K562 (cell line): ENCODE measurements at regions not wholly inside any gene's neighbourhood (a gene's known extent, or its start where the extent isn't known, plus 50 kb on each side); places are given as distances from the start of the nearest gene placed in this dataset.

Experiments
- ATAC-seq: fragments of 200-7000 bp; cut with Tn5 transposase; 3 replicates; pipeline ENCODE4 v1.9.1; 2020; ENCODE audit warnings: moderate library complexity
- BruUV-seq: library from RNA; stranded (reverse); fragments of 400-500 nt; replicated peaks from 2 replicates; lab custom pipeline; 2021; lab: Mats Ljungman, UMichigan
- CTCF ChIA-PET: fragments of 300-600 bp; formaldehyde crosslinking; extraction: SDS; loops from one replicate; lab custom pipeline; 2021; ENCODE audit warnings: low intra/inter-chr PET ratio; lab: Yijun Ruan, JAX
- POLR2A ChIA-PET: fragments of 300-600, 350-650 bp; sonication (Branson Sonifier 250); formaldehyde crosslinking; extraction: SDS; loops from one replicate; lab custom pipeline; 2021; ENCODE audit warnings: antibody characterized with exemption, inconsistent platforms; lab: Yijun Ruan, JAX
- DNase-seq, 4 experiments: peaks; one replicate each; pipeline versions ENCODE4 v3.0.0 to v3.0.0-alpha.2; 2011 to 2018; ENCODE audit warnings: low spot score in 3 of 4, mixed read lengths in 3 of 4; ENCODE audit errors: extremely low read depth in 1 of 4
- FAIRE-seq: peaks from 2 replicates; lab custom pipeline; 2011; peaks lifted over from hg19 to GRCh38; lab: Jason Lieb, UNC
- H2AFZ ChIP-seq: 2 replicates; pipeline ENCODE4 v1.6.0; 2011; ENCODE audit warnings: low read depth, low read length, control low read depth, inconsistent platforms
- H3K27ac ChIP-seq: fragments of 200-600 bp; 3 replicates; pipeline ENCODE4 v1.8.0; 2011; ENCODE audit warnings: low read depth, mild to moderate bottlenecking, control low read depth, inconsistent platforms, low read length, moderate library complexity, mixed read lengths; ENCODE audit errors: extremely low read depth
- H3K27me3 ChIP-seq, 2 experiments: fragments of 300-600 bp in 1 of 2; 2 replicates in 1 of 2; 3 replicates in 1 of 2; pipeline versions ENCODE4 v1.6.0 to v1.8.0; 2011; ENCODE audit warnings: inconsistent platforms in 2 of 2, low read length in 2 of 2, mild to moderate bottlenecking in 1 of 2, mixed read lengths in 1 of 2, moderate library complexity in 1 of 2; ENCODE audit not compliant: control insufficient read depth in 2 of 2, insufficient read depth in 2 of 2
- H3K36me3 ChIP-seq: fragments of 300-600 bp; 3 replicates; pipeline ENCODE4 v1.8.0; 2011; ENCODE audit warnings: mild to moderate bottlenecking, low read length, inconsistent platforms; ENCODE audit not compliant: control insufficient read depth, insufficient read depth
- H3K4me1 ChIP-seq, 2 experiments: fragments of 200-600 bp in 1 of 2; replicated peaks in 1 of 2; 2 replicates in 1 of 2; 3 replicates in 1 of 2; pipeline versions ENCODE4 v1.5.1 to v1.8.0; 2011; ENCODE audit warnings: inconsistent platforms in 2 of 2, low read length in 2 of 2, mild to moderate bottlenecking in 1 of 2, mixed read lengths in 1 of 2, moderate library complexity in 1 of 2; ENCODE audit not compliant: control insufficient read depth in 2 of 2, insufficient read depth in 2 of 2
- H3K4me2 ChIP-seq: 2 replicates; pipeline ENCODE4 v1.6.1; 2011; ENCODE audit warnings: low read length, control low read depth, inconsistent platforms, mixed read lengths; ENCODE audit not compliant: insufficient read depth
- H3K4me3 ChIP-seq: fragments of 200-600 bp; sonication (generic), shearing (Covaris generic); 2 replicates; pipeline ENCODE4 v1.5.1; 2016; ENCODE audit warnings: control low read depth, inconsistent platforms
- H3K79me2 ChIP-seq: fragments of 200-600 bp; 3 replicates; pipeline ENCODE4 v1.8.0; 2011; ENCODE audit warnings: low read length, inconsistent platforms; ENCODE audit not compliant: control insufficient read depth, insufficient read depth
- H3K9ac ChIP-seq, 2 experiments: 2 replicates each; pipeline versions ENCODE4 v1.6.0 to v1.6.1; 2011; ENCODE audit warnings: low read depth in 2 of 2, low read length in 2 of 2, control low read depth in 1 of 2, inconsistent platforms in 1 of 2, mild to moderate bottlenecking in 1 of 2, mixed read lengths in 1 of 2; ENCODE audit not compliant: insufficient read depth in 1 of 2
- H3K9me1 ChIP-seq: one replicate; pipeline ENCODE4 v1.6.0; 2011; ENCODE audit warnings: inconsistent platforms, mild to moderate bottlenecking, low read length, moderate library complexity; ENCODE audit not compliant: control insufficient read depth, insufficient read depth
- H3K9me3 ChIP-seq: replicated peaks from 2 replicates; pipeline ENCODE4 v1.5.1; 2011; ENCODE audit warnings: low read depth, low read length, inconsistent platforms; ENCODE audit not compliant: control insufficient read depth, insufficient read depth
- H4K20me1 ChIP-seq: replicated peaks from 2 replicates; pipeline ENCODE4 v1.6.1; 2011; ENCODE audit warnings: low read length, inconsistent platforms, mixed read lengths; ENCODE audit not compliant: control insufficient read depth, insufficient read depth
- ARID4B ChIP-seq: sonication (generic); formaldehyde crosslinking; IDR thresholded peaks from 2 replicates; pipeline ENCODE4 v1.8.0; 2022; ENCODE audit warnings: mild to moderate bottlenecking, missing genetic modification reagents
- CBX5 ChIP-seq: IDR thresholded peaks from 2 replicates; pipeline ENCODE4 v1.6.1; 2014; ENCODE audit warnings: low read depth, borderline replicate concordance
- DIDO1 ChIP-seq: fragments of 450-650 bp; IDR thresholded peaks from 2 replicates; pipeline ENCODE4 v1.6.1; 2016; ENCODE audit warnings: low read depth, missing biosample characterization, missing genetic modification characterization
- EZH2 ChIP-seq: IDR thresholded peaks from 2 replicates; pipeline ENCODE4 v1.6.1; 2012; ENCODE audit warnings: low read depth, mild to moderate bottlenecking, inconsistent platforms, low read length, borderline replicate concordance
- IRF2 ChIP-seq: sonication (generic); formaldehyde crosslinking; IDR thresholded peaks from 2 replicates; pipeline ENCODE4 v1.8.1; 2022; ENCODE audit warnings: mild to moderate bottlenecking, missing genetic modification reagents
- IRF9 ChIP-seq: fragments of 450-650 bp; IDR thresholded peaks from 2 replicates; pipeline ENCODE4 v1.6.1; 2016; ENCODE audit warnings: missing biosample characterization, missing genetic modification characterization
- LCOR ChIP-seq: sonication (generic); formaldehyde crosslinking; IDR thresholded peaks from 2 replicates; pipeline ENCODE4 v1.8.0; 2022; ENCODE audit warnings: mild to moderate bottlenecking, missing genetic modification reagents
- MAZ ChIP-seq, 2 experiments: fragments of 450-650 bp in 1 of 2; sonication (generic) in 1 of 2; formaldehyde crosslinking; IDR thresholded peaks in 1 of 2; conservative IDR thresholded peaks in 1 of 2; 2 replicates each; pipeline versions ENCODE4 v1.4.0 to v1.5.0; 2020; ENCODE audit warnings: mild to moderate bottlenecking in 1 of 2, missing genetic modification reagents in 1 of 2
- MED1 ChIP-seq: sonication (generic); formaldehyde crosslinking; IDR thresholded peaks from 2 replicates; pipeline ENCODE4 v1.8.1; 2023; ENCODE audit warnings: missing genetic modification reagents, borderline replicate concordance
- NR3C1 ChIP-seq: sonication (generic); formaldehyde crosslinking; IDR thresholded peaks from 2 replicates; pipeline ENCODE4 v1.8.1; 2022; ENCODE audit warnings: missing genetic modification reagents
- PRPF4 ChIP-seq: fragments of 200-400 bp; formaldehyde crosslinking; IDR thresholded peaks from one replicate; pipeline ENCODE4 v1.6.1; 2017; ENCODE audit warnings: low read length, low read depth, mild to moderate bottlenecking; ENCODE audit not compliant: insufficient read depth, poor library complexity, severe bottlenecking
- SMC3 ChIP-seq: conservative IDR thresholded peaks from 2 replicates; pipeline ENCODE4 v1.6.1; 2011; ENCODE audit warnings: low read depth, low read length, improper control_type of control experiment; ENCODE audit not compliant: insufficient read depth
- ZNF134 ChIP-seq: fragments of 250-450 bp; sonication (Bioruptor Pico); conservative IDR thresholded peaks from 2 replicates; pipeline ENCODE4 v1.4.0; 2020
- ZNF347 ChIP-seq: fragments of 450-650 bp; formaldehyde crosslinking; IDR thresholded peaks from 2 replicates; pipeline ENCODE4 v1.4.0; 2020; ENCODE audit warnings: low read depth, mild to moderate bottlenecking, moderate library complexity
- WGBS: fragments of 100-300 bp; shearing (Covaris generic); methylation state at CpG from one replicate; pipeline ENCODE4 v1.1.6; 2016; ENCODE audit warnings: low coverage, mixed read lengths; ENCODE audit not compliant: insufficient coverage; ENCODE audit errors: missing lambda C conversion rate; 5-methylcytosine and 5-hydroxymethylcytosine counted together
- in situ Hi-C: fragments of 300-500 bp; cut with MboI; formaldehyde crosslinking; loops from 4 replicates; pipeline ENCODE4 v1.15.0; 2018; ENCODE audit warnings: inconsistent platforms, mixed read lengths
- intact Hi-C: fragments of 100-400 bp; cut with micrococcal nuclease; formaldehyde crosslinking; loops from 2 replicates; pipeline ENCODE4 v1.14.2; 2022

GRCh38 chr10:65620404-65621048, 1305.3 kb upstream of the LRRTM3 start:
- FAIRE-seq: no peak

More at GRCh38 chr10:65620404-65621048, 1305.3 kb upstream of the LRRTM3 start:
- Histone ChIP-seq H3K9ac (no peak overlapping the region), H4K20me1 (no peaks in the 10 kb centered on the region), H3K27ac (no peak overlapping the region), H3K9me3 (no peaks in the 10 kb centered on the region), H3K36me3 (no peaks in the 10 kb centered on the region), H3K27me3 (no peaks in the 10 kb centered on the region), H3K79me2 (no peaks in the 10 kb centered on the region), H3K4me3 (no peak overlapping the region), H3K4me1 (no peaks in the 10 kb centered on the region), H3K9me1 (no peaks in the 10 kb centered on the region), H2AFZ (no peak overlapping the region), H3K4me2 (no peak overlapping the region)
- POLR2A ChIA-PET: no interaction called here
- in situ Hi-C loops (no loop called here), intact Hi-C loops (no loop called here)
- ATAC-seq (no peak), DNase-seq (no peak)
- WGBS: 1% methylated on average over 5 of the region's 5 CpGs
- BruUV-seq: no TSS peak
- TF ChIP-seq PRPF4: no peak
- TF ChIP-seq EZH2: no peak
- no peak for TF ChIP-seq IRF2
- no peak for TF ChIP-seq CBX5
- no peak for TF ChIP-seq ZNF134
- TF ChIP-seq NR3C1 (CRISPR knock-in tag): no peak
- TF ChIP-seq ARID4B (CRISPR knock-in tag): no peak
- TF ChIP-seq IRF9 (tag): no peak
- TF ChIP-seq LCOR (CRISPR knock-in tag): no peak
- TF ChIP-seq DIDO1 (tag): no peak
- TF ChIP-seq MAZ (CRISPR knock-in tag; conservative IDR thresholded peaks at IDR 0.05 in 1 of 2, IDR thresholded peaks at IDR 0.05 in 1 of 2): no peak
- no peak for TF ChIP-seq SMC3
- TF ChIP-seq MED1 (CRISPR knock-in tag): no peak
- no peak for TF ChIP-seq ZNF347
- CTCF ChIA-PET: no interaction called here
